Transverse colon (tissue), 4 donors: ENCODE measurements at regions not wholly inside any gene's neighbourhood (a gene's known extent, or its start where the extent isn't known, plus 50 kb on each side); places are given as distances from the start of the nearest gene placed in this dataset.

Source experiments
- DNase-seq: peaks from one replicate; pipeline ENCODE4 v3.0.0-alpha.2; 2019
- H3K27ac ChIP-seq, 4 donors: fragments of 200-600 bp; sonication (generic); 2 replicates each; pipeline ENCODE4 v1.5.1; 2016 to 2018; ENCODE audit warnings: inconsistent platforms in 4 of 4
- H3K27me3 ChIP-seq: fragments of 200-600 bp; sonication (generic); 2 replicates; pipeline ENCODE4 v1.5.1; 2017; ENCODE audit warnings: inconsistent platforms
- H3K36me3 ChIP-seq, 4 donors: fragments of 200-600 bp; sonication (generic); 2 replicates each; pipeline ENCODE4 v1.5.1; 2017 to 2019; ENCODE audit warnings: inconsistent platforms in 4 of 4
- H3K4me1 ChIP-seq, 4 donors: fragments of 200-600 bp; sonication (generic); 2 replicates each; pipeline ENCODE4 v1.5.1; 2017 to 2020; ENCODE audit warnings: inconsistent platforms in 4 of 4
- H3K4me3 ChIP-seq, 4 donors: fragments of 200-600 bp; sonication (generic); 1 replicate in 1 of 4; 2 replicates in 3 of 4; pipeline versions ENCODE4 v1.5.1 to v1.6.1; 2017 to 2019; ENCODE audit warnings: inconsistent platforms in 4 of 4
- H3K9me3 ChIP-seq, 2 donors: fragments of 200-600 bp; sonication (generic); 2 replicates each; pipeline ENCODE4 v1.5.1; 2017 to 2019; ENCODE audit warnings: inconsistent platforms in 2 of 2
- EP300 ChIP-seq: sonication (generic); formaldehyde crosslinking; IDR thresholded peaks from one replicate; pipeline ENCODE4 v1.6.1; 2017; ENCODE audit warnings: antibody characterized with exemption, low read depth
- POLR2A ChIP-seq: fragments of 450-650 bp; IDR thresholded peaks from one replicate; pipeline ENCODE4 v1.6.1; 2016; ENCODE audit warnings: antibody characterized with exemption, mild to moderate bottlenecking, moderate library complexity
- POLR2AphosphoS5 ChIP-seq, 3 donors: sonication (generic); formaldehyde crosslinking; IDR thresholded peaks; one replicate each; pipeline ENCODE4 v1.6.1; 2016; ENCODE audit warnings: antibody characterized with exemption in 3 of 3
- WGBS, 2 donors: methylation state at CpG; one replicate each; pipeline ENCODE4 v1.1.5; 2018; ENCODE audit warnings: low coverage in 1 of 2; 5-methylcytosine and 5-hydroxymethylcytosine counted together
- in situ Hi-C, 4 donors: fragments of 200-750 bp; cut with MboI; loops; one replicate each; pipeline versions ENCODE4 v1.15.0 to v1.15.1; 2017; ENCODE audit warnings: low sequenced_read_pairs in 3 of 4, low pct_ligation_motif_present in 1 of 4, low pct_unique_long_range_greater_than_20kb in 1 of 4
- intact Hi-C: fragments of 100-400 bp; cut with DNase I; formaldehyde crosslinking; loops from one replicate; pipeline ENCODE4 v1.15.1; 2023; ENCODE audit warnings: low total_unique reads
- TF ChIP-seq, protein P1 (sequence below), 5 experiments: fragments of 200-600 bp in 3 of 5; fragments of 450-650 bp in 2 of 5; sonication (generic) in 3 of 5; IDR thresholded peaks; 1 replicate in 2 of 5; 2 replicates in 3 of 5; pipeline ENCODE4 v1.5.1; 2016 to 2017; ENCODE audit warnings: antibody characterized with exemption in 5 of 5, inconsistent platforms in 3 of 5, mild to moderate bottlenecking in 2 of 5, moderate library complexity in 1 of 5

GRCh38 chr20:48295966-48296421 is 510.7 kb upstream of the SULF2 start:
- Histone ChIP-seq H3K4me3 (no peak overlapping the region), H3K27ac (peak overlapping the region; percentile 5 to 52 (median 40)), H3K36me3 (no peaks in the 10 kb centered on the region), H3K9me3 (no peaks in the 10 kb centered on the region), H3K27me3 (no peaks in the 10 kb centered on the region), H3K4me1 (peaks cover 0 to 16% (median 7%) of the 10 kb centered on the region in 4 donors)
- in situ Hi-C loops (no loop called here), intact Hi-C loops (no loop called here)
- WGBS, 2 donors, result 45% methylated on average over 6 of the region's 6 CpGs; no CpG with 5 or more reads in 1 of the 2 donors
- TF ChIP-seq EP300, result no peak
- TF ChIP-seq, protein P1, sequence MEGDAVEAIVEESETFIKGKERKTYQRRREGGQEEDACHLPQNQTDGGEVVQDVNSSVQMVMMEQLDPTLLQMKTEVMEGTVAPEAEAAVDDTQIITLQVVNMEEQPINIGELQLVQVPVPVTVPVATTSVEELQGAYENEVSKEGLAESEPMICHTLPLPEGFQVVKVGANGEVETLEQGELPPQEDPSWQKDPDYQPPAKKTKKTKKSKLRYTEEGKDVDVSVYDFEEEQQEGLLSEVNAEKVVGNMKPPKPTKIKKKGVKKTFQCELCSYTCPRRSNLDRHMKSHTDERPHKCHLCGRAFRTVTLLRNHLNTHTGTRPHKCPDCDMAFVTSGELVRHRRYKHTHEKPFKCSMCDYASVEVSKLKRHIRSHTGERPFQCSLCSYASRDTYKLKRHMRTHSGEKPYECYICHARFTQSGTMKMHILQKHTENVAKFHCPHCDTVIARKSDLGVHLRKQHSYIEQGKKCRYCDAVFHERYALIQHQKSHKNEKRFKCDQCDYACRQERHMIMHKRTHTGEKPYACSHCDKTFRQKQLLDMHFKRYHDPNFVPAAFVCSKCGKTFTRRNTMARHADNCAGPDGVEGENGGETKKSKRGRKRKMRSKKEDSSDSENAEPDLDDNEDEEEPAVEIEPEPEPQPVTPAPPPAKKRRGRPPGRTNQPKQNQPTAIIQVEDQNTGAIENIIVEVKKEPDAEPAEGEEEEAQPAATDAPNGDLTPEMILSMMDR (IDR thresholded peaks at IDR 0.05), result no peak
- TF ChIP-seq POLR2AphosphoS5 (IDR thresholded peaks at IDR 0.05), result no peak
- TF ChIP-seq POLR2A, result no peak
- DNase-seq, result no peak

- Histone ChIP-seq H3K4me3 (no peak overlapping the region), H3K9me3 (no peaks in the 10 kb centered on the region), H3K27ac (peak overlapping the region in 3 of 4 donors; percentile 41 to 52 (median 44)), H3K27me3 (no peaks in the 10 kb centered on the region), H3K4me1 (peaks cover 0 to 16% (median 7%) of the 10 kb centered on the region in 4 donors), H3K36me3 (no peaks in the 10 kb centered on the region)
- in situ Hi-C loops (no loop called here), intact Hi-C loops (no loop called here)
- 61% methylated on average over 5 of the region's 5 CpGs; no CpG with 5 or more reads in 1 of the 2 donors for WGBS, 2 donors
- TF ChIP-seq POLR2A, result no peak
- no peak for TF ChIP-seq EP300
- TF ChIP-seq POLR2AphosphoS5 (IDR thresholded peaks at IDR 0.05), result peak in 2 of 3 donors; percentile 16 to 45
- TF ChIP-seq, protein P1 (IDR thresholded peaks at IDR 0.05), result peak in 1 of 5 experiments; percentile 15
- DNase-seq, result no peak
These were observed 510.2 kb upstream of the SULF2 start for GRCh38 chr20:48295445-48295903.

- DNase-seq, result no peak
- in situ Hi-C loops, result no loop called here
- intact Hi-C loops, result no loop called here
- H3K27ac ChIP-seq, result peak overlapping the region in 3 of 4 donors; percentile 41 to 52 (median 44)
- WGBS, 2 donors, result 0 to 62% methylated on average over 1 to 5 of the region's 5 CpGs
- H3K4me3 ChIP-seq, result no peak overlapping the region
- H3K9me3 ChIP-seq, result no peaks in the 10 kb centered on the region
- H3K4me1 ChIP-seq, result peaks cover 0 to 16% (median 7%) of the 10 kb centered on the region in 4 donors
- no peaks in the 10 kb centered on the region for H3K36me3 ChIP-seq
- H3K27me3 ChIP-seq, result no peaks in the 10 kb centered on the region
- TF ChIP-seq, protein P1 (IDR thresholded peaks at IDR 0.05), result no peak
- TF ChIP-seq POLR2A (no peak), EP300 (no peak), POLR2AphosphoS5 (IDR thresholded peaks at IDR 0.05) (no peak)
These were observed 509.7 kb upstream of the SULF2 start for GRCh38 chr20:48294942-48295341.

GRCh38 chr20:48294196-48294595 is 508.9 kb upstream of the SULF2 start:
- in situ Hi-C loops, result no loop called here
- Histone ChIP-seq H3K9me3 (no peaks in the 10 kb centered on the region), H3K4me1 (peaks cover 0 to 16% (median 7%) of the 10 kb centered on the region in 4 donors), H3K36me3 (no peaks in the 10 kb centered on the region), H3K27ac (peak overlapping the region in 1 of 4 donors; percentile 44), H3K4me3 (no peak overlapping the region), H3K27me3 (no peaks in the 10 kb centered on the region)
- DNase-seq, result no peak
- intact Hi-C loops, result no loop called here
- TF ChIP-seq POLR2A (no peak), POLR2AphosphoS5 (IDR thresholded peaks at IDR 0.05) (no peak), EP300 (no peak)
- TF ChIP-seq, protein P1 (IDR thresholded peaks at IDR 0.05), result no peak
- 75% methylated on average over 5 of the region's 5 CpGs; no CpG with 5 or more reads in 1 of the 2 donors for WGBS, 2 donors
